LoVo (cell line): ENCODE measurements at regions not wholly inside any gene's neighbourhood (a gene's known extent, or its start where the extent isn't known, plus 50 kb on each side); places are given as distances from the start of the nearest gene placed in this dataset.
"Not testable (repeated sequence)": the region's sequence is repeated elsewhere in the genome, so short reads cannot be mapped to it uniquely, and the experiment has no call there.

ENCODE experiments used
- DNase-seq: peaks from one replicate; pipeline ENCODE4 v3.0.0-alpha.2; 2016; ENCODE audit warnings: low spot score

GRCh38 chr10:128578766-128579165 lies 452.5 kb upstream of the MKI67 start:
- no peak for DNase-seq

GRCh38 chr10:128579280-128579865 lies 453.1 kb upstream of the MKI67 start:
- no peak for DNase-seq

- DNase-seq: no peak
These were observed 453.7 kb upstream of the MKI67 start for GRCh38 chr10:128579901-128580300.

- DNase-seq: not testable (repeated sequence)
These were observed 456.9 kb upstream of the MKI67 start for GRCh38 chr10:128583125-128583524.

- not testable (repeated sequence) for DNase-seq
These were observed 460.4 kb upstream of the MKI67 start for GRCh38 chr10:128586599-128586998.

- DNase-seq: no peak
These were observed 461.5 kb upstream of the MKI67 start for GRCh38 chr10:128587689-128588088.

GRCh38 chr10:128588402-128588801 lies 462.2 kb upstream of the MKI67 start:
- DNase-seq: no peak

GRCh38 chr10:128594688-128595087 lies 468.5 kb upstream of the MKI67 start:
- DNase-seq: no peak

GRCh38 chr10:128596906-128597305 lies 470.7 kb upstream of the MKI67 start:
- DNase-seq: no peak

GRCh38 chr10:128599030-128599429 lies 472.8 kb upstream of the MKI67 start:
- DNase-seq: no peak

GRCh38 chr10:128599538-128599937 lies 473.3 kb upstream of the MKI67 start:
- no peak for DNase-seq

- DNase-seq: no peak
These were observed 476.0 kb upstream of the MKI67 start for GRCh38 chr10:128602183-128602582.

- DNase-seq: no peak
These were observed 477.8 kb upstream of the MKI67 start for GRCh38 chr10:128604025-128604424.

- no peak for DNase-seq
These were observed 479.0 kb upstream of the MKI67 start for GRCh38 chr10:128605180-128605579.

GRCh38 chr10:128606055-128606454 lies 479.8 kb upstream of the MKI67 start:
- no peak for DNase-seq

- no peak for DNase-seq
These were observed 482.6 kb upstream of the MKI67 start for GRCh38 chr10:128608791-128609190.

- DNase-seq: no peak
These were observed 483.2 kb upstream of the MKI67 start for GRCh38 chr10:128609460-128609859.

- DNase-seq: no peak
These were observed 483.9 kb upstream of the MKI67 start for GRCh38 chr10:128610113-128610512.

- DNase-seq: no peak
These were observed 486.0 kb upstream of the MKI67 start for GRCh38 chr10:128612195-128612594.

- no peak for DNase-seq
These were observed 486.4 kb upstream of the MKI67 start for GRCh38 chr10:128612631-128613030.

GRCh38 chr10:128614016-128614605 lies 487.9 kb upstream of the MKI67 start:
- DNase-seq: no peak

- no peak for DNase-seq
These were observed 488.8 kb upstream of the MKI67 start for GRCh38 chr10:128614802-128615553.

GRCh38 chr10:128617532-128617931 lies 491.3 kb upstream of the MKI67 start:
- no peak for DNase-seq
